Erythroblast (primary cell): ENCODE measurements at regions not wholly inside any gene's neighbourhood (a gene's known extent, or its start where the extent isn't known, plus 50 kb on each side); places are given as distances from the start of the nearest gene placed in this dataset.
"Not testable (repeated sequence)": the region's sequence is repeated elsewhere in the genome, so short reads cannot be mapped to it uniquely, and the experiment has no call there.

Experiments used
- DNase-seq, 2 experiments: peaks; one replicate each; lab custom pipeline; 2025; lab: John Stamatoyannopoulos, UW
- GATA1 ChIP-seq: IDR thresholded peaks from 2 replicates; pipeline ENCODE4 v1.6.1; 2011; ENCODE audit warnings: low read depth, mild to moderate bottlenecking, control low read depth, low read length, moderate library complexity
- POLR2A ChIP-seq: IDR thresholded peaks from 2 replicates; pipeline ENCODE4 v1.6.1; 2011; ENCODE audit warnings: mild to moderate bottlenecking, low read length

DNA sequence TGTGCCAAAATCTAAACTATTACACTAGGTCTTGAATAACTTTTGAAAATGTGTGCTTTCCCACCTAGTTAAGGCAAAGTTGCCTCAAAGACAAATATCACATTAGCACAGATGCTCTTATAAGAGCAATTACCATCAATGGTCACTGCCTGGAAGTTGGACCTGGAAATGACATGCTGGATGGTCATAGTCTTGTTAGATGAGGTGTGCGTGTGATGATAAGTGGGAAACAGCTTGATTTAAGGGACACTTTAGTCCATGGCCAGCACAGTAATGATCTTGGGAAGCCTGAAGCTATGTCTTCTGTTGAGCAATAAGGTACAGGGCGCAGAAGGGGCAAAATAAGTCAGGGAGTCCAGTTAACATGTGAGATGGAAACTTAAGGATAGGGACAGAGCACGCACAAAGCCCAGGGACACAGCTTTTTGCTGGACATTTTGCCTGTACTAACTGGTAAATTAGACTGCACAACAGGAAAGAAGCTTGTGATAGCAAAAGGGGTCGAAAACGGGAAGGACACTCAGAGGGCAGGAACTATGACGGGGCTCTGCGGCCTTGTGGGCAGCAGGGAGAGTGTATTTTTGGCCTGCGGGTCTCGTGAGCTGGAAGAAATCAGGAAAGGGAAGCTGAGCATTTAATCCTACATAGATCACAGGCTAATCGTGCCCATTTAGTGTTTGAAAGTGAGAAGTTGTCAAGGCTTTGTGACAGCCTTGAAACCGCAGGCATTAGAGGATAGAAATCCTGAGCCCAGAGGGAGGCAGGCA lies 66.7 kb upstream of the BMP2 start:
- TF ChIP-seq GATA1 = no peak
- TF ChIP-seq POLR2A = no peak
- no peak for DNase-seq

GRCh38 chr20:6699921-6700562 lies 67.4 kb upstream of the BMP2 start:
- no peak for DNase-seq
- TF ChIP-seq GATA1 = no peak
- no peak for TF ChIP-seq POLR2A

DNA sequence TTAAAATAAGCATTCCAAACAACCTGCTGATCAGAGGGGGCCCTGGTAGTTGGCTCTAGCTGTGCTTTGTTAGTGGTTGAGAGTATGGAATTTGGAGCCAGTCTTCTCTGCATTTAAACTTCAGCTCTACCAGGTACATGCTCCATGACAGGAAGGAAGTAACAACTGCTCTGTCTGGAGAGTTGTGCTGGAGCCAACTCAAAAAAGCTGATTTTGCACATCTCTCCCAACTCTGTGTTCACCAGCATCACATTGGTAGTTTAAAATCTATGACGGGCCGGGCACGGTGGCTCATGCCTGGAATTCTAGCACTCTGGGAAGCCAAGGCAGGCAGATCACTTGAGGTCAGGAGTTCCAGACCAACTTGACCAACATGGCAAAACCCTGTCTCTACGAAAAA lies 68.8 kb upstream of the BMP2 start:
- TF ChIP-seq GATA1 = no peak
- no peak for TF ChIP-seq POLR2A
- no peak for DNase-seq

GRCh38 chr20:6698056-6698455 lies 69.4 kb upstream of the BMP2 start:
- TF ChIP-seq POLR2A (no peak), GATA1 (no peak)
- DNase-seq = no peak

DNA sequence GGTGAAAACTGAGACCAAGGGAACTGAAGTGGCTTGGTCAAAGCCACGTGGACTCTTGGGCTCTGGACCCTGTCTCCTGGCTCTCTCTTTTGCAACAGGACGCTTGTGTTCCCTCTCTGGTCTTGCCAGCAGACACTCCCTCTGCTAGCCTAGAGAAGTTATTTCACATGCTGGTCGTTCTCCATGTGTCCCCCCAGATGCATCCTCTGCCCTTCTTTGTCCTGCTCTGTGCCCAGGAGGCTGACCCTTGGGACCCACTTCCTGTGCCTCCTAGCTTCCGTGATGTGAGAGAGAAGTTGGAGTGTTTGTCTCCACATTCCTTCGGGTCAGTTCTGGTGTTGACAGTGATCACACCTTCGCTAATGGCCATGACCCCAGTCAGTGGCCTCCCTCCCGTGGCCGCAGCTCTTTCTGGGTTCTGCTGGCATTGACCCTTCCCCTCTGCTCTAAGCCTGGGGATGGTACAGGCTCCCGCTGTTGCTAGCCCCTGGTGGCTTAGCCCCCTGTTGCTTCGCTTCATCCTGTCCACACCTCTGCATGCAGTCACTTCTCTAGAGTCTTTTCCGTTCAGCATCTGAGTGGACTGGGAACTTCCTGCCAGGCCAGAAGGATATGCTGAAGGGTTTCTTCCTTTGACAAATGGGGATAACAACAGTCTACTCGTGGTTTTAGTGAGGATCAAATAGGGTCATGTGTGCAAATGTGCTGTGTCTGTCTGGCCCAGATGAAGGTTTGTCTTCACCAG lies 70.1 kb upstream of the BMP2 start:
- TF ChIP-seq POLR2A = no peak
- TF ChIP-seq GATA1 = no peak
- no peak for DNase-seq

DNA sequence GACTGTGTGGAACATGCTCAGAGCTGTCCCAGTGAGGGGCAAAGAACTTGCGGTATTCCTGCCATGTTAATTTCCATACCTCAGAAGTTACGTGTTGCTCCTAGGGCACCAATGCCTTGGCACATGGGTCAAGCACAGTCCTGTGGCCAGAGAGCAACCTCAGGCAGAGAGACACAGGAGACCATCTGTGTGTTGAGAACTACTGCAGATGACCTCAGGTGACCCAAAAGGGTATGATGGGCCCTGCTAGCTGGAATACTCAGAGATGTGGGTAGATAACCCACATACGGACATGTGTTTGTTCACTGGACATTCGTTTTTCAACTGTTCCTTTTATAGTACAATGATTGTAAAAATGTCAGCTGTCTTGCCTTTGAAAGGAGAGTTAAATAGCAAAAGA lies 71.5 kb upstream of the BMP2 start:
- TF ChIP-seq POLR2A = no peak
- TF ChIP-seq GATA1 = no peak
- DNase-seq = no peak

GRCh38 chr20:6693808-6694198 lies 73.7 kb upstream of the BMP2 start:
- not testable (repeated sequence) for DNase-seq

DNA sequence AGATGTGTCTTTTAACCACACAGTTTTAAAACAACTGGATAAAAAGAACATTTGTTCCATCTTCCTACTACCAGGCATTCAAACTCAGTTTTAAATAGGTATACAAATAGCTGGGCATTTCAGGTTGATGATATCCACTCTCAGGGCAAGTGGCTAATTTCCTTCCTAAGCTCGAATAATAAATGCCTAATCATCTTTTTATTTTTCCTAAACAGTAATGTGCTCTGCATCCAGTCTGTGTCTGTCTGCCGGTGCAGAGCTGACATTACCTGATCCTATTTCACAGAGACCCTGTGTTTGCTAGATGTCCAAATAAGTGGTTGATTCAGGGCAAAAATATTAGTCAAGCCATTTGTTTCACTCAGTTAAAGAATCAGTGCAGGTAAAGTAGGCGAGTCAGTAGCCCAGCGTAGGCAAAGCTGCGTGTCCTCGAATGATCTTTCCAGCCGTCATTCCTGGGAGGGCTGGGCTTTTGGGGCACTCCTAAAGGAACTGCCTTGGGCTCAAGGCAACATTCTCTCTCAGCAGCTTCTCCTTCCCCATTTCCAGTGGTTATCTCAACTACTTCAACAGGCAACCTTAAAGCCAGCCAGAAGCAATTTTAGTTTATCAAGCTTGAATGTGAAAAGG lies 74.2 kb upstream of the BMP2 start:
- no peak for TF ChIP-seq GATA1
- no peak for TF ChIP-seq POLR2A
- DNase-seq = no peak

DNA sequence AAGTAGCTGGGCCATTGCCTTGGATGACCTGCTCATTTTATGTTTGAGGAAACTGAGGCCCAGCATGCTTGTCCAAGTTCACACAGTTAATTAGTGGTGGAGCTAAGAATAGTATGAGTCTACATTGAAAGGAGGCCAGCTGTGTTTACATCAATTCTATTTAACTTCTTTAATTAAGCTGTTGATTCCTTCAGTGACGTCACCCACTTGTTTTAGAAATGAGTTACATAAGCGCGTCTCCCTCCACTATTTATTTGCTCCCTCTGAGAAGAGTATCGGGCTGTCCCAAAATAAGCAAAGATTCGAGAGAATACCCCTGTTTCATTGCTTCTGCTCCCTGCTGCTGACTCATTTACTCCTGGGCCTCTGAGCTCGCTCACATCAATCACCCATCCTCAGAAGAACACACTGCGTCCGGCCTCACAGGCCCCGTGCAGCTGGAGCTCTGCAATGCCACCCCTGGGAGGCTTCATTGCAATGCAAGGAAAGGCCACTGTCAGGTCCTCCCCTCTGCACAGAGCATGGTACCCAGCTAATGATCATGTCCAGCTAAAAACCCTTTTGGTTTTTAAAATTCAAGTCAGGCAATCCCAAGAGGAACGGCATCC lies 74.8 kb upstream of the BMP2 start:
- TF ChIP-seq GATA1 (no peak), POLR2A (no peak)
- DNase-seq = no peak

GRCh38 chr20:6691516-6691915 lies 76.0 kb upstream of the BMP2 start:
- DNase-seq = no peak
- TF ChIP-seq POLR2A = no peak
- no peak for TF ChIP-seq GATA1

DNA sequence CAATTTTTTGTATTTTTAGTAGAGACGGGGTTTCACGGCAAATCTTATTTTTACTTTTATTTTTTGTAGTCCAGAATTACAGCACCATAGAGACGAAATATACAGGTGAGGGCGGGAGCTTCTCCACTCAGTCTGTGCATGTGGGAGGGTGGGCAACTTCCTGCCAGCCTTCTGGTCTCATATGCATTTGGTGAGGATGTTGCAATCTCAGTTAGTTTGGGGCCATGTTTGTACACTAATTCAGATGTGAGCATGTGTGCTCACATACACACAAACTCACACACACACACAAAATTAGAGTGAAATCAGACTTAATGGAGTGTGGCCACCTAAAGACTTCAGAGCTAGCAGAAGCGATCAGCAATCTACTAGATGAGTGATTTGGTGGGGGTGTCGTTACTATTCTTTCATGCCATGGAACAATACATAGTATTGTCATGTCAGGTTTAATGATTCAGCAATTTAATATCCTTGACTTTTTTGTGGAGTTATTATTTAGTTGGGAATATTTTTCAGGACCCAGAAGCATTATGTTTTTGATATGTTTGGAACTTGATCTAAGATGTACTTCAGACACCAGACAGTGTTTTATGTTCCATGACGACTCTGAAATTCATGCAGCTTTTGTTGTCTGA lies 78.0 kb upstream of the BMP2 start:
- TF ChIP-seq POLR2A (no peak), GATA1 (no peak)
- DNase-seq = no peak

GRCh38 chr20:6686171-6686570 lies 81.3 kb upstream of the BMP2 start:
- DNase-seq = no peak

GRCh38 chr20:6685626-6686025 lies 81.9 kb upstream of the BMP2 start:
- no peak for TF ChIP-seq GATA1
- TF ChIP-seq POLR2A = no peak
- no peak for DNase-seq

More at GRCh38 chr20:6686171-6686570, 81.3 kb upstream of the BMP2 start:
- TF ChIP-seq GATA1 (no peak), POLR2A (no peak)
